ENCODE measurements at regions not wholly inside any gene's neighbourhood (a gene's known extent, or its start where the extent isn't known, plus 50 kb on each side); places are given as distances from the start of the nearest gene placed in this dataset.

DNA sequence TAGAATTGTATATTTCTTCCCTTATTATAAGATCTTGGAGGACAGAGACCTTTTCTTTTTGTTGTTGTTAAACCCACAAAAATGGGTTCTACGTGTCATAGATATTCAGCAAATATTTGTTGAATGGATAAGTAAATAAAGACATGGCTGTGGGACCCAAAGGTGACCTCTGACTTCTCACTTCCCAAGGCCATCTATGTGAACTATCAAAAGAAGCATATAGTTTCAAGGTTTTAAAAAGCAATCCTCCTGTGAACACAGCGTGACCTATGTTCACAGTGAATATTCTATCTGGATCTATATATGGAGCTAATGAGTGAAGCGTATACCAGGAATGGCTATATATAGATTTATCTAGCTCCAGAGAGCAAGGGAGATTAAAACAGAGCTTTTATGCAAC, 312.8 kb upstream of the C11orf87 start:
- DNase-seq = no peak

GRCh38 chr11:109109571-109110315, 312.2 kb upstream of the C11orf87 start:
- DNase-seq = no peak

- no peak for DNase-seq
Observed at GRCh38 chr11:109112261-109112660, 309.7 kb upstream of the C11orf87 start.

DNA sequence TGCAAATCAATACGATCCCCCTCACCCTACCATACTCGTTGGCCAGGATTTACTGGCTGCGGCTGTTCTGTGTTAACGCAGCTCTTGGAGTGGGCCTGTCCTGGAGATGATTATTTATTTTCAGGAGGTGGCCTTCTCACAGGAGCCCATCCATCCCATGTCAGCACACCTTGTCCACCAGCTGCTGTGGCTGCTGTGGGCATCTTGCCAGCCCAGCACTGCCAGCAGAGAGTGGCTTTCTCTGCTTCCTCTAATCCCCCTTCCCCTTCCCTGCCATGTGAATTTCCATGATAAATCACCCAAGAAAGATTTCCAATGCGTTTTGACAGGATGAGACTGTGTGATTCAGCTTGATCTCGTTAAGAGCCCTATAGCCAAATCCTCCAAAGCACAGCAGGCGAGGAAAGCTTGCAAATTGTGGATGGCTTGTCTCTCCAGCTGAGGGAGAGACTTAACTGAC, 309.1 kb upstream of the C11orf87 start:
- DNase-seq = no peak

DNA sequence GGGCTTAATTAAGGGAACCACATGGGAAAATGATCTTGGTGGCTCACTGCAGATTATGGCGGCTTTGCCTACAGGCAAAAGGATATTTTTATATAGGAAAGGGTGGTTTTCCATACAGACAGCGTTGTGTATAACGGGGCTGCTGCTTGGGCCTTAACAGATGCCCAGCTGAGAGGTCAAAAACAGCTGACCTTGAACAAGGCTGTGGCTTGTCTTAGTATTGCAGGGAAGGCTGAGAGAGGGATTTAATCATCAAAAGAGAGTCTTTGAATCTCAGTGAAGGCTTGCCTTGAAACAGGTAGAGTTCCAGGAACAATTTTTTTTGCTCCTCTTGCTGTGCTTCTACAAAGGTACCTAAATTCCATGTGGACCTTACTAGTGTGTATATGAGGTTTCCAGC, 301.6 kb upstream of the C11orf87 start:
- no peak for DNase-seq

DNA sequence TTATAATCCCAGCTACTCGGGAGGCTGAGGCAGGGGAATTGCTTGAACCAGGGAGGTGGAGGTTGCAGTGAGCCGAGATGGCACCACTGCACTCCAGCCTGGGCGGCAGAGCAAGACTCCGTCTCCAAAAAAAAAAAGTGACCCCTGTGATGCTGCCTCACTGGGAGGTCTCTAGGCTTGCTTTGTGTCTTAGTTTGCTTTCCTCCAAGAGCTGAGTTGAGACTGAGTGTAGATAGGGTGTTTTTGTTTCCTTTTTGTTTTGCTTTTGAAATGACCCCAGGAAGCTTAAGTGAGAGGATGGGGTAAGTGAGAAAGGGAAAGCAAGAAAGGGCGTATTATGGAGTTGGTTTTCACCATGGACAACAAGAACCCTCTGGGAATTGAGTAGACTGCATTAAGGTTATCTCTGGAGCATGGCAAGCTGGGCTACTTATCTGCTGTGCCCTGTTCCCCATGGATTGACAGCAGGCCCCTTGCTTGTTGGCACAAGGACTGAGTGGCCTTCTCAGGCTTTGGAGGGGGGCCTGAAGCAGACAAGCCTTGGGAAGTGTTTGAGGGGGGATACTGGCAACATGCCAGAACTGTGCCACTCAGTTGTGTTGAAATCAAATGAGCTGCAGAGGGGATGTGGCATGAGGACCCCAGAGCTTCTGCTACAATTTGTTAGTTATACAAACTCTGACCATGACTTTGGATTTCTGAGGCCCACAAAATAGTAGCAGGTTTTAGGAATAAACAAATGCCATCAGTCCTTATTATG, 300.6 kb upstream of the C11orf87 start:
- no peak for DNase-seq

- DNase-seq = peak; percentile 30
Observed at GRCh38 chr11:109123816-109124787, 297.9 kb upstream of the C11orf87 start.

- DNase-seq = no peak
Observed at GRCh38 chr11:109130910-109131309, 291.1 kb upstream of the C11orf87 start.

- DNase-seq = no peak
Observed at GRCh38 chr11:109132539-109132938, 289.5 kb upstream of the C11orf87 start.

DNA sequence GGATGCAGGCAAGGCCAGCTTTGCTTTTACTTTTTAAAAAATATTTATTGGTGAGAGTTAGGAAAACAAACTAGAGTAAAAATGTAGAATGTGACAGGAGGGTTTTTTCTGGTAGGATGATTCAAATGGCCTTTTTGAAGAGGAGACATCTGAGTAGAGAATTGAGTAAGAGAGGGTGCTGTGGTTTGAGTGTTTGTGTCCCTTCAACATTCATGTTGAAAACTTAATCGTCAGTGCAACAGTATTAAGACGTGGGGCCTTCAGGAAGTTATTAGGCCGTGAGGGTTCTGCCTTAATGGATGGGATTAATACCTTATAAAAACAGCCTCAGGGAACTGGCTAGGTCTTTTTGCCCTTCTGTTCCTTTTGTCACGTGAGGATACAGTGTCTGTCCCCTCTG, 288.8 kb upstream of the C11orf87 start:
- no peak for DNase-seq

GRCh38 chr11:109135627-109136026, 286.4 kb upstream of the C11orf87 start:
- no peak for DNase-seq

- DNase-seq = no peak
Observed at GRCh38 chr11:109138196-109138595, 283.8 kb upstream of the C11orf87 start.

DNA sequence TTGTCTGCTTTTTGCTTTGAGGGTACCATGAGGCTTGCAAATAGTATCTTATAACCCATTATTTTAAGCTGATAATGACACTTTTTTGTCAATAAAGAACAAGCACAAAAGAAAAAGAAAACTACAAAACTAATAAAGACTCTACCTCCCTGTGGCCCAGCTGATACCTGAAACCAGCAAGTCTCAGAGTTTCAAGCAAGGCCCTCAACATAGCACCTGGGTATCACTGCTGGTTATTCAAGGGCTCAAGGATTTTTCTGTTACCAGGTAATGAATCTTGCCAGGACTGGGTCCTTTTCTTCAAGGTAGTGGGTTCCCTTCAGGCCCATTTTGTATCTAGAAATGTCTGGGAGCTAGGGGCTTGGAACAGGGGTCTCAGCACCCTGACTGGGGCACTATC, 281.6 kb upstream of the C11orf87 start:
- no peak for DNase-seq

- no peak for DNase-seq
Observed at GRCh38 chr11:109140857-109141515, 281.0 kb upstream of the C11orf87 start.

DNA sequence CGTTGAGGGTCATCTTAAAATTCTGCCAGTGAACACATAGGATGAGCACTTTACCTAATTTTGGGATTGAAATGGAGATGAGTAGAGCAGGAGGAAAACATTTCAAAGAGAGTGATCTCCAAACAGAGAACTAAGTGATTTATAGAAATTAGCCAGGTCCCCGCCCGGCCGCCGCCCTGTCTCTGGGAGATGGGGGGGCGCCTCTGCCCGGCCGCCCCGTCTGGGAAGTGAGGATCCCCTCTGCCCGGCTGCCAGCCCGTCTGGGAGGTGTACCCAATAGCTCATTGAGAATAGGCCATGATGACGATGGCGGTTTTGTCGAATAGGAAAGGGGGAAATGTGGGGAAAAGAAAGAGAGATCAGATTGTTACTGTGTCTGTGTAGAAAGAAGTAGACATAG, 276.7 kb upstream of the C11orf87 start:
- no peak for DNase-seq

DNA sequence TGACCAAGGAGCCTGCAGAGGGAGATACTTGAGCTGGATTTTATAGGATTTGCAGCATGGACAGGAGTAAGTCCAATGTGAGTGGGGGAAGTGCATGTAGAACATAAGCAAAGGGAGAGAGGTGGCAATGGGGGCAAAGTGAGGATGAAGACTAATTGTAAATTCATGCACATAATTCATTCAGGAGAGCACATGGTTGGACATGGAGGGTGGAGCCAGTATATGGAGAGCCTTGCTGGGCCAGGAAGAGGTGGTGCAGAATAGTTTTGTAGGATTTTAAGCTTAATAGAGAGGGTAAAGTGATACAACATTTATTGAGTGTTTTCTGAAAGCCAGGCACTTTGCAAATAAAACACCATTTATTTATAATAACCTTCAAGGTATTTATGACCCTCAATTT, 274.3 kb upstream of the C11orf87 start:
- no peak for DNase-seq

GRCh38 chr11:109148669-109149068, 273.3 kb upstream of the C11orf87 start:
- DNase-seq = no peak

DNA sequence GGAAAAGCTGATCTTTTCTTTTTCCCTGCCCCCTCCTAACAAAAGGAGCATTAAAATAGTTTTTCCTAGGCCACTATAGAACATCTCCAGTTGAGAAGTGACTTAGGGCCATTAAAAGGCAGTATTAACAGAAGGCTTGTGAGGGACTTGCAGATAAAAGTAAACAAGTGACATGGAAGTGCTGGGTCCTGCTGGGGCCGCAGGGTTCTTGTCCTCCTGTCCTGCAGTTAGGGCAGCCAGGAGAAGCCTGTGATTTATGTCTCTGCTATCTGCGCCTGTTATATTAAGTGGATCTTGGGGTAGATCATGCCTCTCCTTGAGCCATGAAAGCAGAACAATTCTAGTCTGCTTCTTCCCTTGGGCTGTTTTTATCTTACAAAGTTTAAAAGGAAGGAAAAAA, 271.4 kb upstream of the C11orf87 start:
- no peak for DNase-seq

DNA sequence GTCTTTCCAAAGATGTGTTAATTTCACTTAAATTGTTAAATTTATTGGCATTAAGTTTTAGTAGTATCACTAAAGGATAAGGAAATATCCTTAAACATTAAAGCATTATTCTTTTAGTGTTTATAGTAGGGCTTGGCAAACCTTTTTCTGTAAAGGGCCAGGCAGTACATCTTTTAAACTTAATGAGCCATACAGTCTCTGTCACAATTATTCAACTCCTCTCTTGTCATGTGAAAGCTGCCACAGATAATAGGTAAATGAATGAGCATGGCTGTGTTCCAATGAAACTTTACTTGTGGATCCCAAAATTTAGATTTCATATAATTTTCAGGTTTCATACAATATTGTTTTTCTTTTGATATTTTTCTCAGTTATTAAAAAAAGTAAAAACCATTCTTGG, 268.2 kb upstream of the C11orf87 start:
- DNase-seq = no peak

GRCh38 chr11:109155291-109155690, 266.7 kb upstream of the C11orf87 start:
- DNase-seq = no peak

- no peak for DNase-seq
Observed at GRCh38 chr11:109165035-109165434, 257.0 kb upstream of the C11orf87 start.

DNA sequence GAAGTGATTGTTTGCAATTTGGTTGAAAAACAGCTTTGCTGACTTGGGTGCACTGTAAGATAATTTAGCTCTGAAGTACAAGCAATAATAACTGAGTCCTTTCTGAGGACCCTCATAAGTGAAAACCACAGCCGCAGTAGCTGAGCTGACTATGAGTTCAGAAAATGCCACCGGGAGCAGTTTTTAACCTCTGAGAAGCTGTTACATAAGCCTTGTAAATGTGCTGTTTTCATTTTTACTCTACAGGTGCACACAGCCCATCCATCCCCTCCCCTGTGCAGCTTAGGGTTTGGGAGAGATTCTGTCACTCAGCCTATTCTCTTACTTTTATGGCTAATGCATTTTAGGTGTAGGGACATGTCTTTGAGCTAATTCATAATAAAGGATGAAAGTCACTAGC, 255.5 kb upstream of the C11orf87 start:
- no peak for DNase-seq

DNA sequence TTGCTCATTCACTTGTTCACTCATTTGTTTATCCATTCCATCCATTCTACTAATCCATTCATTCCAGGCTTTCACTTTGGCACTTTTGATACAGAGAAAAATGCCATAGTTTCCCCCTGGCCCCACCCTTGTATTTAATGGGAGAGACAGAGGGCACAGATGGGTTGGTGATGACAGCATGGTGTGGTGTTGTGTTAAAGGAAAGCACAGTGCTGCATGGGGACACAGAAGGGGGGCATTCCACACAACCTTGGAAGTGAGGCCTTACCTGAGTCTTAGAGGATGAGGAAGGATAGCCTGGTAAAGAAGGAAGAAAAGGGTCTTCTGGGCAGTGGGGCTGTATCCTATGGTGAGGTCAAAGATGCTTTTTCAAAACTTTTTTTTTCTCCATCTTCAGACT, 248.5 kb upstream of the C11orf87 start:
- no peak for DNase-seq
